ENCODE measurements at regions not wholly inside any gene's neighbourhood (a gene's known extent, or its start where the extent isn't known, plus 50 kb on each side); places are given as distances from the start of the nearest gene placed in this dataset.

GRCh38 chr11:115869131-115869530 lies 364.9 kb upstream of the CADM1 start:
- TF ChIP-seq RAD21 (CRISPR knock-in tag; IDR thresholded peaks at IDR 0.05) (no peak), CTCF (CRISPR knock-in tag; IDR thresholded peaks at IDR 0.05) (no peak), ZNF510 (CRISPR knock-in tag; IDR thresholded peaks at IDR 0.05; ENCODE audit: low read depth) (no peak), JUND (CRISPR knock-in tag; IDR thresholded peaks at IDR 0.05) (no peak), ZNF331 (CRISPR knock-in tag; IDR thresholded peaks at IDR 0.05) (no peak), POLR2AphosphoS5 (IDR thresholded peaks at IDR 0.05; ENCODE audit: low read depth, low read length) (no peak), U2AF2 (IDR thresholded peaks at IDR 0.05; ENCODE audit: low read depth, low read length) (no peak), EZH2 (conservative IDR thresholded peaks at IDR 0.05; ENCODE audit: low read depth, low read length) (no peak), HDAC6 (IDR thresholded peaks at IDR 0.05; ENCODE audit: low read depth, low read length) (no peak)

All from HepG2 (cell line).